ENCODE measurements at regions not wholly inside any gene's neighbourhood (a gene's known extent, or its start where the extent isn't known, plus 50 kb on each side); places are given as distances from the start of the nearest gene placed in this dataset.

DNA sequence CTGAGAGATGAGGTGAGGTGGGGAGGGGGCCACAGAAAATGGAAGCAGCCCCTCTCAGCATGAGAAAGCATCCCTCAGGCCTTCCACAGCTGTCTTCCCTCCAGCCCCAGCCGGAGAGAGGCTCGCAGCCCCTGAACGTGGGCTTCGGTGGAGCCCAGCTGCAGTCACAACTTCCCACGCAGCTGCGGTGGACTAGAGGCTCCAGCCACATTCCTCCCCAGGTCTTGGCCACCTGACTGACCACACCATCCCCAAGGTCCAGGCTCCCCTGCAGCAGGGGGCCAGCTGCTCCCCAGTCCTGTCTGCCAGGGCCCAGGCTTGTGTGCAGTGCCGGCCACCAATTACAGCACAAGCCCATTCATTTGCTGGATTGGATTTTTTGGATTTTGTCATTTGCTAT is 212.3 kb upstream of the BCOR start:
- FAIRE-seq (no peak), DNase-seq (ENCODE audit: low read depth, low spot score) (no peak), ATAC-seq (no peak)
- Histone ChIP-seq H3K4me1 (ENCODE audit: control insufficient read depth, insufficient read depth, low read length) (no peaks in the 10 kb centered on the region), H3K36me3 (ENCODE audit: control insufficient read depth in 2 of 2, insufficient read depth in 2 of 2, low read length in 1 of 2) (no peaks in the 10 kb centered on the region), H3K9me3 (replicated peaks; ENCODE audit: control insufficient read depth, insufficient read depth, low read length) (peaks cover 1% of the 10 kb centered on the region; the same call in 1 of the 3 replicates), H3K27ac (ENCODE audit: control insufficient read depth, insufficient read depth) (no peak overlapping the region), H4K20me1 (ENCODE audit: control insufficient read depth, insufficient read depth) (no peaks in the 10 kb centered on the region), H3K27me3 (replicated peaks in 1 of 2; ENCODE audit: control insufficient read depth in 2 of 2, insufficient read depth in 2 of 2, low read length in 1 of 2) (no peaks in the 10 kb centered on the region; a peak in 1 of 4 replicates), H3K79me2 (ENCODE audit: control insufficient read depth, insufficient read depth, low read length) (no peaks in the 10 kb centered on the region), H3K4me3 (no peak overlapping the region), H2AFZ (ENCODE audit: control insufficient read depth, low read depth, low read length) (no peak overlapping the region), H3K4me2 (ENCODE audit: control insufficient read depth, insufficient read depth) (no peak overlapping the region), H3K9ac (ENCODE audit: control insufficient read depth, insufficient read depth, low read length) (no peak overlapping the region)
- TF ChIP-seq CBX3 (IDR thresholded peaks at IDR 0.05; ENCODE audit: borderline replicate concordance, low read depth) (no peak), SREBF1 (IDR thresholded peaks at IDR 0.05; ENCODE audit: low read length) (no peak), RFX5 (IDR thresholded peaks at IDR 0.05; ENCODE audit: low read depth, low read length) (no peak), POLR2A (IDR thresholded peaks at IDR 0.05; ENCODE audit: low read depth, low read length) (no peak), FOS (IDR thresholded peaks at IDR 0.05; ENCODE audit: borderline replicate concordance, extremely low read depth, insufficient read length) (no peak), RB1 (IDR thresholded peaks at IDR 0.05; ENCODE audit: borderline replicate concordance) (no peak), EGR1 (IDR thresholded peaks at IDR 0.05; ENCODE audit: borderline replicate concordance in 1 of 2, low read depth in 2 of 2, low read length in 2 of 2) (no peak), SMAD5 (IDR thresholded peaks at IDR 0.05; ENCODE audit: low read depth) (no peak), SREBF2 (IDR thresholded peaks at IDR 0.05; ENCODE audit: low read length) (no peak)
- WGBS (ENCODE audit: insufficient coverage, insufficient replicate concordance, low lambda C conversion rate, missing lambda C conversion rate) = 39% methylated on average over 7 of the region's 7 CpGs
- ChIA-PET POLR2A (no interaction called here), CTCF (no interaction called here), SMC1A (ENCODE audit: uncharacterized antibody, unreplicated experiment) (no interaction called here), RAD21 (ENCODE audit: unreplicated experiment) (no interaction called here)
- in situ Hi-C loops (cut with MboI) = no loop called here
- no TSS peak for BruUV-seq (replicated peaks)
- intact Hi-C loops (cut with micrococcal nuclease; ENCODE audit: unreplicated experiment) = loop anchor here (10.0 kb wide), 1 partner anchor 95 kb away; no protein-coding TSS in a partner anchor

DNA sequence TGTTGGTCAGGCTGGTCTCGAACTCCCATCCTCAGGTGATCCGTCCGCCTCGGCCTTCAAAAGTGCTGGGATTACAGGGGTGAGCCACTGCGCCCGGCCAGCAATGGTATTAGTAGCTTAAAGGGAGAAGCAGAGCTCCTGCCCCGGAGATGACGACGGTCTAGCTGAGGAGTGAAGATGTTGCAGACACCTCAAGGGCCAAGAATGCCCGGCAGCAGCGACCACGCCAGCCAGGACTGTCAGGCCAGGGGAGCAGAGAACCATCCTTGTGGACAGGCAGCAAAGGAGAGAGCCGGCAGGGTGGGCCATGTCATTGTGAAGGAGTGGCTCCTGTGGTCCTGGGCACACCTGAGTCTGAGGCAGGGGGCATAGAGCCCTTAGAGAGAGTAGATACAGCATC is 210.1 kb upstream of the BCOR start:
- Histone ChIP-seq H4K20me1 (ENCODE audit: control insufficient read depth, insufficient read depth) (no peaks in the 10 kb centered on the region), H3K4me3 (no peak overlapping the region), H3K9ac (ENCODE audit: control insufficient read depth, insufficient read depth, low read length) (no peak overlapping the region), H3K27ac (ENCODE audit: control insufficient read depth, insufficient read depth) (no peak overlapping the region), H2AFZ (ENCODE audit: control insufficient read depth, low read depth, low read length) (no peak overlapping the region), H3K27me3 (replicated peaks in 1 of 2; ENCODE audit: control insufficient read depth in 2 of 2, insufficient read depth in 2 of 2, low read length in 1 of 2) (no peaks in the 10 kb centered on the region; a peak in 1 of 4 replicates), H3K79me2 (ENCODE audit: control insufficient read depth, insufficient read depth, low read length) (no peaks in the 10 kb centered on the region), H3K36me3 (ENCODE audit: control insufficient read depth in 2 of 2, insufficient read depth in 2 of 2, low read length in 1 of 2) (no peaks in the 10 kb centered on the region), H3K9me3 (replicated peaks; ENCODE audit: control insufficient read depth, insufficient read depth, low read length) (peaks cover 2% of the 10 kb centered on the region; the same call in 2 of the 3 replicates), H3K4me1 (ENCODE audit: control insufficient read depth, insufficient read depth, low read length) (peaks cover 3% of the 10 kb centered on the region; the same call in 1 of the 2 replicates), H3K4me2 (ENCODE audit: control insufficient read depth, insufficient read depth) (no peak overlapping the region)
- BruUV-seq (replicated peaks) = no TSS peak
- intact Hi-C loops (cut with micrococcal nuclease; ENCODE audit: unreplicated experiment) (no loop called here), in situ Hi-C loops (cut with MboI) (no loop called here)
- RAD21 ChIA-PET (ENCODE audit: unreplicated experiment) = no interaction called here
- ATAC-seq = no peak
- DNase-seq (ENCODE audit: low read depth, low spot score) = no peak
- POLR2A ChIA-PET = no interaction called here
- SMC1A ChIA-PET (ENCODE audit: uncharacterized antibody, unreplicated experiment) = no interaction called here
- no peak for FAIRE-seq
- no peak for TF ChIP-seq GATAD2B (conservative IDR thresholded peaks at IDR 0.05; ENCODE audit: low read depth)
- TF ChIP-seq NR2F1 (conservative IDR thresholded peaks at IDR 0.05) = no peak
- TF ChIP-seq, protein P1, sequence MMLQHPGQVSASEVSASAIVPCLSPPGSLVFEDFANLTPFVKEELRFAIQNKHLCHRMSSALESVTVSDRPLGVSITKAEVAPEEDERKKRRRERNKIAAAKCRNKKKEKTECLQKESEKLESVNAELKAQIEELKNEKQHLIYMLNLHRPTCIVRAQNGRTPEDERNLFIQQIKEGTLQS (IDR thresholded peaks at IDR 0.05; ENCODE audit: borderline replicate concordance, extremely low read depth, low read depth, low read length) = no peak
- CTCF ChIA-PET = no interaction called here
- 61% methylated on average over 13 of the region's 13 CpGs for WGBS (ENCODE audit: insufficient coverage, insufficient replicate concordance, low lambda C conversion rate, missing lambda C conversion rate)
